ENCODE measurements at regions not wholly inside any gene's neighbourhood (a gene's known extent, or its start where the extent isn't known, plus 50 kb on each side); places are given as distances from the start of the nearest gene placed in this dataset.

GRCh38 chr17:5943232-5943631 is 126.9 kb upstream of the WSCD1 start:
- CTCF ChIA-PET = no interaction called here
- no TSS peak for BruUV-seq (replicated peaks)
- Histone ChIP-seq H3F3A (ENCODE audit: insufficient read depth, low read depth) (no peaks in the 10 kb centered on the region), H3K27ac (no peak overlapping the region), H3K79me2 (ENCODE audit: low read depth) (no peaks in the 10 kb centered on the region), H3K9me2 (ENCODE audit: insufficient read depth) (no peaks in the 10 kb centered on the region), H3K4me2 (no peak overlapping the region), H3K27me3 (ENCODE audit: insufficient read depth, low read depth) (peaks cover 92% of the 10 kb centered on the region), H2AFZ (no peak overlapping the region), H3K4me1 (replicated peaks; ENCODE audit: insufficient read depth) (no peaks in the 10 kb centered on the region), H3K9me3 (ENCODE audit: insufficient read depth, low read depth) (no peaks in the 10 kb centered on the region), H4K20me1 (ENCODE audit: insufficient read depth) (no peaks in the 10 kb centered on the region), H3K36me3 (ENCODE audit: low read depth) (no peaks in the 10 kb centered on the region), H3K4me3 (no peak overlapping the region)
- TF ChIP-seq CTCF (conservative IDR thresholded peaks at IDR 0.05) = no peak
- TF ChIP-seq EZH2 (IDR thresholded peaks at IDR 0.05; ENCODE audit: low read depth) = no peak
- intact Hi-C loops (cut with micrococcal nuclease; ENCODE audit: unreplicated experiment) = no loop called here
- DNase-seq = no peak
- POLR2A ChIA-PET (ENCODE audit: unreplicated experiment) = interaction anchor here (0.6 kb wide), 1 partner anchor 69 kb away, joined by 3 read pairs; no protein-coding TSS in a partner anchor

GRCh38 chr17:5943982-5944381 is 126.2 kb upstream of the WSCD1 start:
- no peaks in the 10 kb centered on the region for H3K79me2 ChIP-seq (ENCODE audit: low read depth)
- peaks cover 92% of the 10 kb centered on the region for H3K27me3 ChIP-seq (ENCODE audit: insufficient read depth, low read depth)
- DNase-seq = no peak
- H2AFZ ChIP-seq = no peak overlapping the region
- no peaks in the 10 kb centered on the region for H3K9me2 ChIP-seq (ENCODE audit: insufficient read depth)
- TF ChIP-seq EZH2 (IDR thresholded peaks at IDR 0.05; ENCODE audit: low read depth) (no peak), CTCF (conservative IDR thresholded peaks at IDR 0.05) (no peak)
- intact Hi-C loops (cut with micrococcal nuclease; ENCODE audit: unreplicated experiment) = no loop called here
- H4K20me1 ChIP-seq (ENCODE audit: insufficient read depth) = no peaks in the 10 kb centered on the region
- H3K4me1 ChIP-seq (replicated peaks; ENCODE audit: insufficient read depth) = no peaks in the 10 kb centered on the region
- ChIA-PET POLR2A (ENCODE audit: unreplicated experiment) (no interaction called here), CTCF (no interaction called here)
- H3K4me3 ChIP-seq = no peak overlapping the region
- no peaks in the 10 kb centered on the region for H3F3A ChIP-seq (ENCODE audit: insufficient read depth, low read depth)
- H3K9me3 ChIP-seq (ENCODE audit: insufficient read depth, low read depth) = no peaks in the 10 kb centered on the region
- no peak overlapping the region for H3K4me2 ChIP-seq
- no peaks in the 10 kb centered on the region for H3K36me3 ChIP-seq (ENCODE audit: low read depth)
- BruUV-seq (replicated peaks) = no TSS peak
- H3K27ac ChIP-seq = no peak overlapping the region

- H3K27ac ChIP-seq = no peak overlapping the region
- CTCF ChIA-PET = no interaction called here
- TF ChIP-seq CTCF (conservative IDR thresholded peaks at IDR 0.05) (no peak), EZH2 (IDR thresholded peaks at IDR 0.05; ENCODE audit: low read depth) (no peak)
These were observed 122.4 kb upstream of the WSCD1 start for GRCh38 chr17:5947701-5948180.

More at GRCh38 chr17:5947701-5948180, 122.4 kb upstream of the WSCD1 start:
- H3K9me3 ChIP-seq (ENCODE audit: insufficient read depth, low read depth) = no peaks in the 10 kb centered on the region
- H2AFZ ChIP-seq = no peak overlapping the region
- H3K4me2 ChIP-seq = no peak overlapping the region
- no peaks in the 10 kb centered on the region for H3F3A ChIP-seq (ENCODE audit: insufficient read depth, low read depth)
- H3K79me2 ChIP-seq (ENCODE audit: low read depth) = no peaks in the 10 kb centered on the region
- H3K4me1 ChIP-seq (replicated peaks; ENCODE audit: insufficient read depth) = no peaks in the 10 kb centered on the region
- H4K20me1 ChIP-seq (ENCODE audit: insufficient read depth) = peaks cover 4% of the 10 kb centered on the region; the same call in 1 of the 2 replicates
- BruUV-seq (replicated peaks) = no TSS peak
- POLR2A ChIA-PET (ENCODE audit: unreplicated experiment) = no interaction called here
- H3K9me2 ChIP-seq (ENCODE audit: insufficient read depth) = no peaks in the 10 kb centered on the region
- no peaks in the 10 kb centered on the region for H3K36me3 ChIP-seq (ENCODE audit: low read depth)
- intact Hi-C loops (cut with micrococcal nuclease; ENCODE audit: unreplicated experiment) = no loop called here
- H3K27me3 ChIP-seq (ENCODE audit: insufficient read depth, low read depth) = peaks cover 92% of the 10 kb centered on the region
- peak in 1 of 2 experiments; percentile 38 for DNase-seq
- H3K4me3 ChIP-seq = no peak overlapping the region
